GM12873 (cell line): ENCODE measurements at regions not wholly inside any gene's neighbourhood (a gene's known extent, or its start where the extent isn't known, plus 50 kb on each side); places are given as distances from the start of the nearest gene placed in this dataset.

ENCODE experiments used
- CTCF ChIP-seq: IDR thresholded peaks from 2 replicates; pipeline ENCODE4 v1.5.1; 2012; ENCODE audit warnings: low read depth, mild to moderate bottlenecking, moderate library complexity, low read length, control low read depth; ENCODE audit not compliant: insufficient read depth; ENCODE audit errors: missing control alignments

GRCh38 chr18:26709897-26710296 lies 155.6 kb downstream of the AQP4 start:
- TF ChIP-seq CTCF = no peak

- no peak for TF ChIP-seq CTCF
Observed at GRCh38 chr18:26708806-26709716, 156.4 kb downstream of the AQP4 start.

- no peak for TF ChIP-seq CTCF
Observed at GRCh38 chr18:26706911-26707351, 158.6 kb downstream of the AQP4 start.

GRCh38 chr18:26705757-26706156 lies 157.4 kb upstream of the KCTD1 start:
- TF ChIP-seq CTCF = no peak

- no peak for TF ChIP-seq CTCF
Observed at GRCh38 chr18:26703170-26703930, 155.0 kb upstream of the KCTD1 start.

GRCh38 chr18:26702086-26702485 lies 153.7 kb upstream of the KCTD1 start:
- TF ChIP-seq CTCF = no peak

- TF ChIP-seq CTCF = no peak
Observed at GRCh38 chr18:26700728-26701127, 152.4 kb upstream of the KCTD1 start.
